Myocyte (in vitro differentiated cells): ENCODE measurements at regions not wholly inside any gene's neighbourhood (a gene's known extent, or its start where the extent isn't known, plus 50 kb on each side); places are given as distances from the start of the nearest gene placed in this dataset.

ENCODE experiments used
- DNase-seq: peaks from one replicate; pipeline ENCODE4 v3.0.0-alpha.2; 2012; ENCODE audit warnings: low read depth

GRCh38 chr7:106485919-106486318, 175.0 kb downstream of the CCDC71L start:
- no peak for DNase-seq

- DNase-seq: peak; percentile 93
Measured at GRCh38 chr7:106485031-106485551, 175.9 kb downstream of the CCDC71L start.

GRCh38 chr7:106484562-106484961, 176.4 kb downstream of the CCDC71L start:
- no peak for DNase-seq

- DNase-seq: no peak
Measured at GRCh38 chr7:106482091-106482490, 178.9 kb downstream of the CCDC71L start.

GRCh38 chr7:106480616-106481031, 180.3 kb downstream of the CCDC71L start:
- DNase-seq: no peak

GRCh38 chr7:106480161-106480579, 180.8 kb downstream of the CCDC71L start:
- no peak for DNase-seq

- no peak for DNase-seq
Measured at GRCh38 chr7:106476751-106477150, 184.2 kb downstream of the CCDC71L start.

- no peak for DNase-seq
Measured at GRCh38 chr7:106472741-106473140, 188.0 kb upstream of the NAMPT start.

- no peak for DNase-seq
Measured at GRCh38 chr7:106471686-106472440, 187.1 kb upstream of the NAMPT start.

GRCh38 chr7:106471021-106471420, 186.2 kb upstream of the NAMPT start:
- no peak for DNase-seq

GRCh38 chr7:106466867-106467266, 182.1 kb upstream of the NAMPT start:
- no peak for DNase-seq

GRCh38 chr7:106465704-106466468, 181.1 kb upstream of the NAMPT start:
- peak; percentile 75 for DNase-seq

GRCh38 chr7:106464651-106465050, 179.9 kb upstream of the NAMPT start:
- DNase-seq: peak; percentile 56

GRCh38 chr7:106463851-106464611, 179.2 kb upstream of the NAMPT start:
- DNase-seq: no peak

- no peak for DNase-seq
Measured at GRCh38 chr7:106462914-106463482, 178.2 kb upstream of the NAMPT start.

GRCh38 chr7:106462365-106462859, 177.6 kb upstream of the NAMPT start:
- peak; percentile 78 for DNase-seq

GRCh38 chr7:106460792-106461254, 176.0 kb upstream of the NAMPT start:
- DNase-seq: no peak

GRCh38 chr7:106459397-106460072, 174.8 kb upstream of the NAMPT start:
- DNase-seq: no peak

- DNase-seq: no peak
Measured at GRCh38 chr7:106457678-106458077, 172.9 kb upstream of the NAMPT start.

GRCh38 chr7:106456329-106456728, 171.5 kb upstream of the NAMPT start:
- DNase-seq: no peak
